Spleen (tissue), 7 donors: ENCODE measurements at regions not wholly inside any gene's neighbourhood (a gene's known extent, or its start where the extent isn't known, plus 50 kb on each side); places are given as distances from the start of the nearest gene placed in this dataset.

Experiments
- POLR2AphosphoS5 ChIP-seq, 3 donors: sonication (generic); formaldehyde crosslinking; IDR thresholded peaks; one replicate each; pipeline ENCODE4 v1.5.1; 2017; ENCODE audit warnings: antibody characterized with exemption in 3 of 3
- TF ChIP-seq, protein P1 (sequence below), 11 experiments: fragments of 200-600 bp in 7 of 11; fragments of 450-650 bp in 4 of 11; sonication (generic) in 4 of 11; IDR thresholded peaks in 8 of 11; conservative IDR thresholded peaks in 3 of 11; 1 replicate in 7 of 11; 2 replicates in 4 of 11; pipeline versions ENCODE4 v1.4.0 to v1.8.0; 2016 to 2021; ENCODE audit warnings: antibody characterized with exemption in 11 of 11, inconsistent platforms in 4 of 11, mild to moderate bottlenecking in 1 of 11
- donor health status: DM: no; HTN: no; CAD: no; lungs with moderate emphysema.
- donor health status: DM: no; HTN: no; CAD: no.
- donor health status: DM: no; HTN: no; CAD: no.

DNA sequence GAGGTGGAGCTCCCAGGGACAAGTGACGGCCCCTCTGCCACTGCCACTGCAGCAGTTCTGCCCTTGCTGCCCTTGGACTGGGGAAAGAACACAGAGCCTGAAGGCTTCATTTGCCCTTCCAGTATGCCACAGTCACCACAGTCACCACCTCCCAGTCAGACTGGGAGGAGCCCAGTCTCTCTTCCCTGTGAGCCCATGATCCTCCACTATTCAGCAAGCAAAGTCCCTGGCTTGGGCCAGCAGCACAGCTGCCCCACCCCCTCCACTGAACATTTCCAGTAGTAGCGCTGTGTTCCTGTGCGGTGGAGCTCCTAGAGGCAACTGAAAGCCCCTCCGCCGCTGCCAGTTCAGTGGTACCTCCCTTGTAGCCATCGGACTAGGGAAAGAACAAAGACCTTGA is 329.4 kb downstream of the MAN2A1 start:
- no peak for TF ChIP-seq POLR2AphosphoS5 (IDR thresholded peaks at IDR 0.05)
- TF ChIP-seq, protein P1, sequence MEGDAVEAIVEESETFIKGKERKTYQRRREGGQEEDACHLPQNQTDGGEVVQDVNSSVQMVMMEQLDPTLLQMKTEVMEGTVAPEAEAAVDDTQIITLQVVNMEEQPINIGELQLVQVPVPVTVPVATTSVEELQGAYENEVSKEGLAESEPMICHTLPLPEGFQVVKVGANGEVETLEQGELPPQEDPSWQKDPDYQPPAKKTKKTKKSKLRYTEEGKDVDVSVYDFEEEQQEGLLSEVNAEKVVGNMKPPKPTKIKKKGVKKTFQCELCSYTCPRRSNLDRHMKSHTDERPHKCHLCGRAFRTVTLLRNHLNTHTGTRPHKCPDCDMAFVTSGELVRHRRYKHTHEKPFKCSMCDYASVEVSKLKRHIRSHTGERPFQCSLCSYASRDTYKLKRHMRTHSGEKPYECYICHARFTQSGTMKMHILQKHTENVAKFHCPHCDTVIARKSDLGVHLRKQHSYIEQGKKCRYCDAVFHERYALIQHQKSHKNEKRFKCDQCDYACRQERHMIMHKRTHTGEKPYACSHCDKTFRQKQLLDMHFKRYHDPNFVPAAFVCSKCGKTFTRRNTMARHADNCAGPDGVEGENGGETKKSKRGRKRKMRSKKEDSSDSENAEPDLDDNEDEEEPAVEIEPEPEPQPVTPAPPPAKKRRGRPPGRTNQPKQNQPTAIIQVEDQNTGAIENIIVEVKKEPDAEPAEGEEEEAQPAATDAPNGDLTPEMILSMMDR (IDR thresholded peaks at IDR 0.05 in 8 of 11, conservative IDR thresholded peaks at IDR 0.05 in 3 of 11) = no peak
